Spleen (tissue), 7 donors: ENCODE measurements at regions not wholly inside any gene's neighbourhood (a gene's known extent, or its start where the extent isn't known, plus 50 kb on each side); places are given as distances from the start of the nearest gene placed in this dataset.

ENCODE experiments used
- POLR2A ChIP-seq, 3 donors: fragments of 450-650 bp; IDR thresholded peaks; one replicate each; pipeline ENCODE4 v1.5.1; 2017; ENCODE audit warnings: antibody characterized with exemption in 3 of 3, mild to moderate bottlenecking in 1 of 3
- TF ChIP-seq, protein P1 (sequence below), 11 experiments: fragments of 200-600 bp in 7 of 11; fragments of 450-650 bp in 4 of 11; sonication (generic) in 4 of 11; IDR thresholded peaks in 8 of 11; conservative IDR thresholded peaks in 3 of 11; 1 replicate in 7 of 11; 2 replicates in 4 of 11; pipeline versions ENCODE4 v1.4.0 to v1.8.0; 2016 to 2021; ENCODE audit warnings: antibody characterized with exemption in 11 of 11, inconsistent platforms in 4 of 11, mild to moderate bottlenecking in 1 of 11
- donor health status: DM: no; HTN: no; CAD: no; lungs with moderate emphysema.
- donor health status: DM: no; HTN: no; CAD: no.
- donor health status: DM: no; HTN: no; CAD: no.

DNA sequence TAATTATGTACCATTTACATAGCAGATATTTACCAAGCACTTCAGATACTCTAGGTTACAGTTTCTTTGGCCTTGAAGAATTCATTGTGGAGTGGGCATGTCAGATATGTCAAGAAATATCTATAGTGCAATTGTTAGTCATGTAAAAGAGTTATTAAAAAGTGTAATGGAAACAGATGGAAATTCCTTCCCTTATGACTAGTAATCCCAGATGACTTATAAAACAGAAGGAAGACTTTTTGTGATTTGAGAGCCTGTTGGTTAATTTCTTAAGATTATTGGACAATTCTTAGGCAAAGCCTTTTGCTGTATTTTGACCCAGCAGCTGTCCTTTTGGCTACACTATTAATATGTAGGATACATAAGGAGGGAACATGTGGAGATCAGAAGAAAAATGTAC lies 708.9 kb upstream of the NECTIN3 start:
- TF ChIP-seq, protein P1, sequence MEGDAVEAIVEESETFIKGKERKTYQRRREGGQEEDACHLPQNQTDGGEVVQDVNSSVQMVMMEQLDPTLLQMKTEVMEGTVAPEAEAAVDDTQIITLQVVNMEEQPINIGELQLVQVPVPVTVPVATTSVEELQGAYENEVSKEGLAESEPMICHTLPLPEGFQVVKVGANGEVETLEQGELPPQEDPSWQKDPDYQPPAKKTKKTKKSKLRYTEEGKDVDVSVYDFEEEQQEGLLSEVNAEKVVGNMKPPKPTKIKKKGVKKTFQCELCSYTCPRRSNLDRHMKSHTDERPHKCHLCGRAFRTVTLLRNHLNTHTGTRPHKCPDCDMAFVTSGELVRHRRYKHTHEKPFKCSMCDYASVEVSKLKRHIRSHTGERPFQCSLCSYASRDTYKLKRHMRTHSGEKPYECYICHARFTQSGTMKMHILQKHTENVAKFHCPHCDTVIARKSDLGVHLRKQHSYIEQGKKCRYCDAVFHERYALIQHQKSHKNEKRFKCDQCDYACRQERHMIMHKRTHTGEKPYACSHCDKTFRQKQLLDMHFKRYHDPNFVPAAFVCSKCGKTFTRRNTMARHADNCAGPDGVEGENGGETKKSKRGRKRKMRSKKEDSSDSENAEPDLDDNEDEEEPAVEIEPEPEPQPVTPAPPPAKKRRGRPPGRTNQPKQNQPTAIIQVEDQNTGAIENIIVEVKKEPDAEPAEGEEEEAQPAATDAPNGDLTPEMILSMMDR (IDR thresholded peaks at IDR 0.05 in 8 of 11, conservative IDR thresholded peaks at IDR 0.05 in 3 of 11), result no peak
- TF ChIP-seq POLR2A (IDR thresholded peaks at IDR 0.05), result no peak
